Activated B cell treated with CpG ODN at 0.5 μM for 24 hours (primary cell): ENCODE measurements at regions not wholly inside any gene's neighbourhood (a gene's known extent, or its start where the extent isn't known, plus 50 kb on each side); places are given as distances from the start of the nearest gene placed in this dataset.
"Not testable (repeated sequence)": the region's sequence is repeated elsewhere in the genome, so short reads cannot be mapped to it uniquely, and the experiment has no call there.

Experiments
- ATAC-seq: fragments of 200-7000 bp; cut with Tn5 transposase; one replicate; pipeline ENCODE4 v1.10.0; 2021; ENCODE audit warnings: low read depth, mild to moderate bottlenecking, moderate library complexity
- CTCF ChIA-PET: fragments of 350-600 bp; sonication (Branson Sonifier 250); formaldehyde crosslinking; loops from one replicate; lab custom pipeline; 2021; ENCODE audit warnings: antibody characterized with exemption; lab: Charles Lee
- POLR2A ChIA-PET: fragments of 350-600 bp; sonication (Branson Sonifier 250); formaldehyde crosslinking; loops from one replicate; lab custom pipeline; 2021; ENCODE audit warnings: antibody characterized with exemption; lab: Charles Lee
- DNase-seq: peaks from one replicate; pipeline ENCODE4 v3.0.0; 2022
- H3K27ac Mint-ChIP-seq: one replicate; pipeline ENCODE4 v1.8.0; 2020; ENCODE audit warnings: mixed read lengths
- H3K27me3 Mint-ChIP-seq: one replicate; pipeline ENCODE4 v1.8.0; 2021; ENCODE audit warnings: mixed read lengths
- H3K36me3 Mint-ChIP-seq: one replicate; pipeline ENCODE4 v1.8.0; 2021; ENCODE audit warnings: low read depth, mixed read lengths
- H3K4me1 Mint-ChIP-seq: one replicate; pipeline ENCODE4 v1.8.0; 2021; ENCODE audit warnings: mixed read lengths
- H3K4me3 Mint-ChIP-seq: one replicate; pipeline ENCODE4 v1.8.0; 2020; ENCODE audit warnings: mild to moderate bottlenecking, mixed read lengths
- H3K9me3 Mint-ChIP-seq: one replicate; pipeline ENCODE4 v1.8.0; 2020; ENCODE audit warnings: mixed read lengths
- CTCF ChIP-seq: fragments of 200-600 bp; IDR thresholded peaks from one replicate; pipeline ENCODE4 v1.8.0; 2022; ENCODE audit warnings: antibody characterized with exemption, mild to moderate bottlenecking
- intact Hi-C: fragments of 100-400 bp; cut with micrococcal nuclease; formaldehyde crosslinking; loops from one replicate; pipeline ENCODE4 v1.15.1; 2024

DNA sequence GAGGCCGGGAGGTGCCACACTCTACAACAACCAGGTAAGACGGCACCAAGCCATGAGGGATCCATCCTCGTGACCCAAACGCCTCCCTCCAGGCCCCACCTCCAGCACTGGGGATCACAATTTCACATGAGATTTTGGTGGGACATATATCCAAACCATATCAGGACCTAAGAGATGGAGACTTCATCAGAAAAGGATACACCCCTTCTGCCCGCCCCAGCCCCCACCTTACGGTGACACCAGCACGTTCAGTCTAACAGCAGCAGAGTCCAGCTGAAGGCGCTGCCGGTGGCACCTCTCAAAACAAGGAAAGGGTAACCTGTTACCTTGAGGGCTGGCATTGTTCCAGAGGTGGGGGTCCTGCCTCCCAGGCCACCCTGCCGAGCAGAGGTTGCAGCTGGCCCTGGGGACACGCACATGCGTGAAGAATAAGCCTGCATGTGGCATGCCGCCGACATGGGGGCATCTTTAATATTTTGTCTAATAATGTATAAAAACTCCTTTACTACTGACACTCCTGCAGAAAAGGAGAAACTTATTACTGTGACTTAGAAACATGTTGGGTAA, 154.4 kb downstream of the GALR1 start:
- H3K4me1 Mint-ChIP-seq = no peaks in the 10 kb centered on the region

DNA sequence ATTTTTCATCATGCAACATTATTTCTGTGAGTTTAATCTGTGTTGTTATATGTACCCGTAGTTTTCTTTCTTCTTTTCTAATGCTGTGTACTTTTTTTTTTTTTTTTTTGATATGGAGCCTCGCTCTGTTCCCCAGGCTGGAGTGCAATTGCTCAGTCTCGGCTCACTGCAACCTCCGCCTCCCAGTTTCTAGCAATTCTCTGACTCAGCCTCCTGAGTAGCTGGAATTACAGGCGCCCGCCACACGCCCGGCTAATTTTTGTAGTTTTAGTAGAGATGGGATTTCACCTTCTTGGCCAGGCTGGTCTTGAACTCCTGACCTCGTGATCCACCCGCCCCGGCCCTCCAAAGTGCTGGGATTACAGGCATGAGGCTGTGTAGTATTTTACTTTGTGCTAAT, 155.4 kb downstream of the GALR1 start:
- TF ChIP-seq CTCF = no peak
- H3K9me3 Mint-ChIP-seq = no peaks in the 10 kb centered on the region
- no peak for ATAC-seq
- H3K4me3 Mint-ChIP-seq = no peak overlapping the region
- no peak overlapping the region for H3K27ac Mint-ChIP-seq
- CTCF ChIA-PET = no interaction called here
- POLR2A ChIA-PET = no interaction called here
- no peaks in the 10 kb centered on the region for H3K27me3 Mint-ChIP-seq
- intact Hi-C loops = no loop called here
- H3K36me3 Mint-ChIP-seq = no peaks in the 10 kb centered on the region
- H3K4me1 Mint-ChIP-seq = no peaks in the 10 kb centered on the region
- no peak for DNase-seq

More for the DNA sequence above, 154.4 kb downstream of the GALR1 start:
- ChIA-PET CTCF (no interaction called here), POLR2A (no interaction called here)
- no peaks in the 10 kb centered on the region for H3K36me3 Mint-ChIP-seq
- H3K27me3 Mint-ChIP-seq = no peaks in the 10 kb centered on the region
- H3K9me3 Mint-ChIP-seq = no peaks in the 10 kb centered on the region
- no peak overlapping the region for H3K4me3 Mint-ChIP-seq
- ATAC-seq (no peak), DNase-seq (no peak)
- intact Hi-C loops = no loop called here
- H3K27ac Mint-ChIP-seq = no peak overlapping the region
- TF ChIP-seq CTCF = no peak

DNA sequence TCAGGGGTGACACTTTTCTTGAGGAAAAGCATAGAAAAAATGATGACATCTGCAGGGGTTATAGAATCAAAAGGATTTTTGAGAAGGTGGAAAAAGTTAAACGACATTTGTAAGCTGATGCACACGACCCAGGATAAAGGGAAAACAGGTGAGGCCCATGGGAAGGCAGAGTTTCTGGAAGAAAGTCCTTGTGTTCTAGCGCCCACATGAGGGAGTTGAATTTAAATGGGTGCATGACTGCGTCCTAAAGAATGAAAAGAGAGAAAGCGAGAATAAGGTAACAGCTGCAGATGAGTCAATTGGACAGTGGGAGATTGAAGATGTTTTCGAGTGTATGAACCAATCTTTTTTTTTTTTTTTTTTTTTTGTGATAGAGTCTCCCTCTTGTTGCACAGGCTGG, 158.1 kb downstream of the GALR1 start:
- H3K4me3 Mint-ChIP-seq = no peak overlapping the region
- H3K27ac Mint-ChIP-seq = no peak overlapping the region
- no peaks in the 10 kb centered on the region for H3K9me3 Mint-ChIP-seq
- H3K27me3 Mint-ChIP-seq = no peaks in the 10 kb centered on the region
- intact Hi-C loops = no loop called here
- no peak for TF ChIP-seq CTCF
- ATAC-seq (no peak), DNase-seq (no peak)
- ChIA-PET POLR2A (no interaction called here), CTCF (no interaction called here)
- H3K4me1 Mint-ChIP-seq = no peaks in the 10 kb centered on the region
- no peaks in the 10 kb centered on the region for H3K36me3 Mint-ChIP-seq

- intact Hi-C loops = loop anchor here (10.0 kb wide), 2 partner anchors 417 to 497 kb away; no protein-coding TSS in a partner anchor
- H3K9me3 Mint-ChIP-seq, H3K27ac Mint-ChIP-seq: not testable (repeated sequence)
Measured at GRCh38 chr18:77421546-77421945, 171.9 kb downstream of the GALR1 start.

GRCh38 chr18:77422974-77423867, 173.6 kb downstream of the GALR1 start:
- DNase-seq (no peak), ATAC-seq (no peak)
- no peak for TF ChIP-seq CTCF
- ChIA-PET POLR2A (no interaction called here), CTCF (no interaction called here)
- Mint-ChIP-seq H3K4me3 (no peak overlapping the region), H3K27me3 (peaks cover 2% of the 10 kb centered on the region), H3K36me3 (no peaks in the 10 kb centered on the region), H3K9me3 (no peaks in the 10 kb centered on the region), H3K4me1 (no peaks in the 10 kb centered on the region), H3K27ac (no peak overlapping the region)
- intact Hi-C loops = loop anchor here (10.0 kb wide), 2 partner anchors 418 to 498 kb away; no protein-coding TSS in a partner anchor

More at GRCh38 chr18:77421546-77421945, 171.9 kb downstream of the GALR1 start:
- DNase-seq, ATAC-seq, CTCF ChIA-PET, H3K36me3 Mint-ChIP-seq, H3K4me1 Mint-ChIP-seq, H3K27me3 Mint-ChIP-seq, H3K4me3 Mint-ChIP-seq, POLR2A ChIA-PET: not testable (repeated sequence)
